ENCODE measurements at regions not wholly inside any gene's neighbourhood (a gene's known extent, or its start where the extent isn't known, plus 50 kb on each side); places are given as distances from the start of the nearest gene placed in this dataset.

DNA sequence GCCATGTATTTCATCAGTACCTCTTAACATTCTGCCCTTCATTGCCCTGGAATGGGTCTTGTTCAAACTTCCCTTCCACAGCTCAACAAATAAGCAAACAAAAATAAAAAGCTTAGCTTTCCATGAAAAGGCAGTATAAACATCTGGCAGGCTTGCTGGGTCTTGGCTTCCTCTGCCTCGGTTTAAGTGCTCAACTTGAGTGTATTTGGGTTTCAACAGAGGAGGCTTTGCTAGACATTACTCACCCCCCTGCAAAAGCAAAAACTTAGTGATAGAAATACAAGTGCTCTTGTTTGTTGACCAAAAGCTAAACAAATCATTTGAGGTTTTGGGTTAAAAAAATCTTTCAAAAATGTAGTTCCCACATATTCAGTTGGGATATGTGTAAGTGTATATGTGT lies 518.5 kb downstream of the PLPP3 start:
- 60% methylated on average over 1 of the region's 1 CpG for WGBS (ENCODE audit: missing lambda C conversion rate)
- ChIA-PET CTCF (no interaction called here), POLR2A (no interaction called here)
- Histone ChIP-seq H3K4me1 (peaks cover 19% of the 10 kb centered on the region), H3K4me3 (no peak overlapping the region), H3K9me3 (no peaks in the 10 kb centered on the region), H3K4me2 (no peak overlapping the region), H3K27ac (no peak overlapping the region)
- FAIRE-seq (no peak), DNase-seq (ENCODE audit: low read depth in 1 of 2, low spot score in 1 of 2) (no peak), ATAC-seq (no peak)
- TF ChIP-seq HOXB13 (CRISPR knock-in tag; IDR thresholded peaks at IDR 0.05; ENCODE audit: low read depth) = no peak
- TF ChIP-seq, protein P1, sequence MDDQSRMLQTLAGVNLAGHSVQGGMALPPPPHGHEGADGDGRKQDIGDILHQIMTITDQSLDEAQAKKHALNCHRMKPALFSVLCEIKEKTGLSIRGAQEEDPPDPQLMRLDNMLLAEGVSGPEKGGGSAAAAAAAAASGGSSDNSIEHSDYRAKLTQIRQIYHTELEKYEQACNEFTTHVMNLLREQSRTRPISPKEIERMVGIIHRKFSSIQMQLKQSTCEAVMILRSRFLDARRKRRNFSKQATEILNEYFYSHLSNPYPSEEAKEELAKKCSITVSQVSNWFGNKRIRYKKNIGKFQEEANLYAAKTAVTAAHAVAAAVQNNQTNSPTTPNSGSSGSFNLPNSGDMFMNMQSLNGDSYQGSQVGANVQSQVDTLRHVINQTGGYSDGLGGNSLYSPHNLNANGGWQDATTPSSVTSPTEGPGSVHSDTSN (IDR thresholded peaks at IDR 0.05) = no peak
- TF ChIP-seq KDM5A (IDR thresholded peaks at IDR 0.05) = no peak
- no peak for TF ChIP-seq FOSL2 (IDR thresholded peaks at IDR 0.05)
- TF ChIP-seq FOSL2 (CRISPR knock-in tag; IDR thresholded peaks at IDR 0.05) = no peak
- no peak for TF ChIP-seq HEYL (CRISPR knock-in tag; IDR thresholded peaks at IDR 0.05)
- TF ChIP-seq HDAC2 (IDR thresholded peaks at IDR 0.05) = no peak
- TF ChIP-seq, protein P2, sequence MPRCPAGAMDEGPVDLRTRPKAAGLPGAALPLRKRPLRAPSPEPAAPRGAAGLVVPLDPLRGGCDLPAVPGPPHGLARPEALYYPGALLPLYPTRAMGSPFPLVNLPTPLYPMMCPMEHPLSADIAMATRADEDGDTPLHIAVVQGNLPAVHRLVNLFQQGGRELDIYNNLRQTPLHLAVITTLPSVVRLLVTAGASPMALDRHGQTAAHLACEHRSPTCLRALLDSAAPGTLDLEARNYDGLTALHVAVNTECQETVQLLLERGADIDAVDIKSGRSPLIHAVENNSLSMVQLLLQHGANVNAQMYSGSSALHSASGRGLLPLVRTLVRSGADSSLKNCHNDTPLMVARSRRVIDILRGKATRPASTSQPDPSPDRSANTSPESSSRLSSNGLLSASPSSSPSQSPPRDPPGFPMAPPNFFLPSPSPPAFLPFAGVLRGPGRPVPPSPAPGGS (IDR thresholded peaks at IDR 0.05) = no peak
- TF ChIP-seq CBX8 (IDR thresholded peaks at IDR 0.05) = no peak
- no peak for TF ChIP-seq HMGXB4 (CRISPR knock-in tag; IDR thresholded peaks at IDR 0.05; ENCODE audit: borderline replicate concordance)
- no peak for TF ChIP-seq ZNF302 (CRISPR knock-in tag; IDR thresholded peaks at IDR 0.05)
- TF ChIP-seq, protein P3, sequence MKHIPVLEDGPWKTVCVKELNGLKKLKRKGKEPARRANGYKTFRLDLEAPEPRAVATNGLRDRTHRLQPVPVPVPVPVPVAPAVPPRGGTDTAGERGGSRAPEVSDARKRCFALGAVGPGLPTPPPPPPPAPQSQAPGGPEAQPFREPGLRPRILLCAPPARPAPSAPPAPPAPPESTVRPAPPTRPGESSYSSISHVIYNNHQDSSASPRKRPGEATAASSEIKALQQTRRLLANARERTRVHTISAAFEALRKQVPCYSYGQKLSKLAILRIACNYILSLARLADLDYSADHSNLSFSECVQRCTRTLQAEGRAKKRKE (CRISPR knock-in tag; IDR thresholded peaks at IDR 0.05; ENCODE audit: low read depth) = no peak

DNA sequence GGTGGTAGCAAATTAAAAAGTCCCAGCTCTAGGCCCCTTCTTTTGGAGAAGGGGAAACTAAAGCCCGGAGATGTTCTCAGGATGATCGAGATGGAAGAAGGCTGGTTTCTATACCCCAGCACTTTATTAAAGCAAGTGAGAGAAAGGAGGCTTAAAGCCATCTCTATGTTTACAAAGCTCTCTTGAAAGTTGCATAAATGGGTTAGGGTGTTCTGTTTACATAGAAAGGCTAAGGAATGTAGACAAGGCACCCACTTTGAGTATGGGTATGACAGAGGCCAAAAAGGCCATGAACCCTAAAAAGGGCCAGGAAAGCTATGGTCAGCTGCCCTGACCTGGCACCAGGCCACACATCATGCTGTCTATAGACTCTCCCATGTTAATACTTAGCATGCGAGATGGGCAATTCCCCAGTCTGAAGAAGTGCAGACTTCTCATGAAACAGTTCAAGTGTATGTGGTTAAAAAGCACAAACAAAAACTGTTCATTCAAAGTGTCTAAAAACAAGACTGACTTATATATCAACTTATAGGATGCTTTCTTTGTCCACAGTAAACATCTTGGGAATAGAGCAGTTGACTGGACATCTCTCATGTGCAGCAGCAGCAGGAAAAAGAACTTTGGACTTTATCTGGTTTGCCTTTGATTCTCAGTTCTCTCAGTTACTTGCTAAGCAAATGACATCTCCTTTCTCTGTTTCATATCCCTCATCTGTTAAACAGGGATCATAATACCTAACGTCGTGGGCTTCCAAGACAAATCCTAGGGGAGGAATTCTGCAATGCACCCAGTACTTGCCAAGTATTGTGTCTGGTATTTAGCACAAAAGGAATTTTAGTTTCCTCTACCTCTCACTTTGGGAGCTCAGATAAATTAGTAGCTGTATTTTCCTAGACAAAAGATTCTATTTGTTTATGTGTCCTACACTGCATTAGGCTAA lies 521.6 kb downstream of the PLPP3 start:
- FAIRE-seq (no peak), DNase-seq (ENCODE audit: low read depth in 1 of 2, low spot score in 1 of 2) (no peak), ATAC-seq (no peak)
- no peak overlapping the region for H3K4me2 ChIP-seq
- ChIA-PET POLR2A (no interaction called here), CTCF (interaction anchor here (1.1 kb wide), 1 partner anchor 10 kb away, joined by 4 read pairs; no protein-coding TSS in a partner anchor)
- TF ChIP-seq RCOR1 (IDR thresholded peaks at IDR 0.05; ENCODE audit: low read depth, low read length) (no peak), HDAC2 (IDR thresholded peaks at IDR 0.05) (no peak), ESRRA (IDR thresholded peaks at IDR 0.05; ENCODE audit: borderline replicate concordance, low read length) (no peak), KDM1A (IDR thresholded peaks at IDR 0.05; ENCODE audit: low read depth) (no peak), CEBPB (IDR thresholded peaks at IDR 0.05) (no peak), REST (IDR thresholded peaks at IDR 0.05) (no peak), HEYL (CRISPR knock-in tag; IDR thresholded peaks at IDR 0.05) (no peak), NFE2L2 (conservative IDR thresholded peaks at IDR 0.05; ENCODE audit: low read length) (no peak), RNF2 (IDR thresholded peaks at IDR 0.05; ENCODE audit: borderline replicate concordance, low read depth) (no peak), TFCP2L1 (CRISPR knock-in tag; IDR thresholded peaks at IDR 0.05) (no peak), ZSCAN20 (CRISPR knock-in tag; IDR thresholded peaks at IDR 0.05) (no peak), EP300 (IDR thresholded peaks at IDR 0.05) (no peak), CHD4 (IDR thresholded peaks at IDR 0.05; ENCODE audit: borderline replicate concordance) (no peak), HMGXB4 (CRISPR knock-in tag; IDR thresholded peaks at IDR 0.05; ENCODE audit: borderline replicate concordance) (no peak), FOSB (CRISPR knock-in tag; IDR thresholded peaks at IDR 0.05) (no peak)
- TF ChIP-seq, protein P4, sequence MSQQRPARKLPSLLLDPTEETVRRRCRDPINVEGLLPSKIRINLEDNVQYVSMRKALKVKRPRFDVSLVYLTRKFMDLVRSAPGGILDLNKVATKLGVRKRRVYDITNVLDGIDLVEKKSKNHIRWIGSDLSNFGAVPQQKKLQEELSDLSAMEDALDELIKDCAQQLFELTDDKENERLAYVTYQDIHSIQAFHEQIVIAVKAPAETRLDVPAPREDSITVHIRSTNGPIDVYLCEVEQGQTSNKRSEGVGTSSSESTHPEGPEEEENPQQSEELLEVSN (IDR thresholded peaks at IDR 0.05; ENCODE audit: borderline replicate concordance, low read depth) = no peak
- no peaks in the 10 kb centered on the region for H3K4me1 ChIP-seq
- H3K27ac ChIP-seq = no peak overlapping the region
- no peaks in the 10 kb centered on the region for H3K9me3 ChIP-seq
- no peak overlapping the region for H3K4me3 ChIP-seq
- WGBS (ENCODE audit: missing lambda C conversion rate) = 88% methylated on average over 5 of the region's 5 CpGs
